GM12878 (cell line): ENCODE measurements at regions not wholly inside any gene's neighbourhood (a gene's known extent, or its start where the extent isn't known, plus 50 kb on each side); places are given as distances from the start of the nearest gene placed in this dataset.

Source experiments
- BCL11A ChIP-seq: IDR thresholded peaks from 2 replicates; pipeline ENCODE4 v1.6.1; 2011; ENCODE audit warnings: low read depth, low read length
- EGR1 ChIP-seq, 2 experiments: IDR thresholded peaks; 1 replicate in 1 of 2; 2 replicates in 1 of 2; pipeline ENCODE4 v1.6.1; 2011 to 2012; ENCODE audit warnings: low read depth in 2 of 2, low read length in 2 of 2, borderline replicate concordance in 1 of 2, mild to moderate bottlenecking in 1 of 2, moderate library complexity in 1 of 2
- FOXM1 ChIP-seq: IDR thresholded peaks from 2 replicates; pipeline ENCODE4 v1.6.1; 2012; ENCODE audit warnings: low read depth, mild to moderate bottlenecking, inconsistent platforms, low read length, moderate library complexity
- GATAD2B ChIP-seq: fragments of 450-650 bp; conservative IDR thresholded peaks from 2 replicates; pipeline ENCODE4 v1.6.1; 2017; ENCODE audit warnings: low read depth, mild to moderate bottlenecking, moderate library complexity
- HCFC1 ChIP-seq: fragments of 150-350 bp; IDR thresholded peaks from 2 replicates; pipeline ENCODE4 v1.6.1; 2014; ENCODE audit warnings: low read length
- HSF1 ChIP-seq: fragments of 150-350 bp; IDR thresholded peaks from 2 replicates; pipeline ENCODE4 v1.6.1; 2014; ENCODE audit warnings: mild to moderate bottlenecking, low read depth, low read length
- IKZF2 ChIP-seq, 2 experiments: fragments of 450-650 bp; IDR thresholded peaks; 2 replicates each; pipeline ENCODE4 v1.6.1; 2017; ENCODE audit warnings: mild to moderate bottlenecking in 2 of 2, moderate library complexity in 2 of 2
- MAX ChIP-seq: IDR thresholded peaks from 2 replicates; pipeline ENCODE4 v1.6.1; 2012; ENCODE audit warnings: low read depth, low read length, improper control_type of control experiment
- MTA3 ChIP-seq: IDR thresholded peaks from 2 replicates; pipeline ENCODE4 v1.6.1; 2012; ENCODE audit warnings: low read length, inconsistent platforms, borderline replicate concordance
- RBBP5 ChIP-seq: fragments of 200-600 bp; sonication (generic); conservative IDR thresholded peaks from 2 replicates; pipeline ENCODE4 v1.6.1; 2016
- RUNX3 ChIP-seq: IDR thresholded peaks from 2 replicates; pipeline ENCODE4 v1.6.1; 2012; ENCODE audit warnings: low read length, inconsistent platforms
- SPI1 ChIP-seq: IDR thresholded peaks from 2 replicates; pipeline ENCODE4 v1.6.1; 2011; ENCODE audit warnings: low read depth, mild to moderate bottlenecking, low read length, moderate library complexity, borderline replicate concordance; ENCODE audit not compliant: insufficient read depth
- SREBF1 ChIP-seq: IDR thresholded peaks from 2 replicates; pipeline ENCODE4 v1.6.1; 2012; ENCODE audit warnings: mild to moderate bottlenecking, low read length
- SRF ChIP-seq, 2 experiments: IDR thresholded peaks; 2 replicates each; pipeline ENCODE4 v1.6.1; 2011; ENCODE audit warnings: low read depth in 2 of 2, low read length in 2 of 2, mild to moderate bottlenecking in 1 of 2, moderate library complexity in 1 of 2
- YBX1 ChIP-seq: fragments of 450-650 bp; IDR thresholded peaks from 2 replicates; pipeline ENCODE4 v1.6.1; 2016; ENCODE audit warnings: antibody characterized with exemption
- ZNF207 ChIP-seq: fragments of 450-650 bp; IDR thresholded peaks from 2 replicates; pipeline ENCODE4 v1.6.1; 2014; ENCODE audit warnings: antibody characterized with exemption, mild to moderate bottlenecking, borderline replicate concordance
- TF ChIP-seq, protein P1 (sequence below): IDR thresholded peaks from 2 replicates; pipeline ENCODE4 v1.6.1; 2011; ENCODE audit warnings: borderline replicate concordance, low read depth, mild to moderate bottlenecking, moderate library complexity, mixed read lengths, low read length; ENCODE audit not compliant: insufficient read depth; ENCODE audit errors: extremely low read length
- TF ChIP-seq, protein P2 (sequence below): fragments of 450-650 bp; conservative IDR thresholded peaks from 2 replicates; pipeline ENCODE4 v1.6.1; 2017; ENCODE audit warnings: mild to moderate bottlenecking, moderate library complexity
- TF ChIP-seq, protein P3 (sequence below): IDR thresholded peaks from 2 replicates; pipeline ENCODE4 v1.6.1; 2011; ENCODE audit warnings: borderline replicate concordance, low read depth, mild to moderate bottlenecking, moderate library complexity, low read length; ENCODE audit not compliant: insufficient read depth, poor library complexity, severe bottlenecking
- TF ChIP-seq, protein P4 (sequence below): fragments of 450-650 bp; IDR thresholded peaks from 2 replicates; pipeline ENCODE4 v1.6.1; 2014; ENCODE audit warnings: mild to moderate bottlenecking
- TF ChIP-seq, protein P5 (sequence below): IDR thresholded peaks from 2 replicates; pipeline ENCODE4 v1.6.1; 2011; ENCODE audit warnings: mild to moderate bottlenecking, low read depth, low read length, moderate library complexity; ENCODE audit not compliant: insufficient replicate concordance

DNA sequence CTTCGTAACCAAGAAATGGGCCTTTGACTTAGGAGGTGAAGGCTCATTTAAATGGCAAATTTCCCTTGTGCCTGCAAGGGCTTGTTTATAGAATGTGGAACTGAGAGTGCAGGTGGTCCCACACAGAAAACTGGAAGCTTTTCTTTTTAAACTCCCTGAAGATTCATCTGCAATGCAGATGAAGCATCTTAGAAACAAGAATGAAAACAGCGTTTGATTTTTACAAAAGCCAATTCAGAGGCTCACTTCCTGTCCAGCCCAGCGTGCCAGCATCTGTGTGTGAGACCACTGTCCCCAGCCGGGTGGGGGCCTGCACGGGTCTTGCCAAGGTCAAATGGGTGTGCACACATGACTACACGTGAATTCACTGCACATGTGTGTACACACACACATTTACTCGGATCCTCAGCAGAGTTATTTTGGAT, 94.7 kb downstream of the LINGO1 start (continued):
- TF ChIP-seq GATAD2B (0 out of 2 replicates have a peak, but pooled peaks have one; percentile 53), HSF1 (no peak), BCL11A (peak; percentile 34; the same call in 1 of the 2 replicates), ZNF207 (no peak), MAX (no peak), FOXM1 (peak; percentile 47; the same call in 1 of the 2 replicates), HCFC1 (no peak), RUNX3 (peak; percentile 22; the same call in 1 of the 2 replicates), SREBF1 (no peak), MTA3 (no peak), SRF (IDR thresholded peaks at IDR 0.05; ENCODE audit: low read depth in 2 of 2, low read length in 2 of 2) (no peak), YBX1 (no peak), SPI1 (peak; percentile 92), EGR1 (IDR thresholded peaks at IDR 0.05; ENCODE audit: borderline replicate concordance in 1 of 2, low read depth in 2 of 2, low read length in 2 of 2) (no peak), RBBP5 (no peak), IKZF2 (IDR thresholded peaks at IDR 0.05) (peak; percentile 76 to 79)
- TF ChIP-seq, protein P1, sequence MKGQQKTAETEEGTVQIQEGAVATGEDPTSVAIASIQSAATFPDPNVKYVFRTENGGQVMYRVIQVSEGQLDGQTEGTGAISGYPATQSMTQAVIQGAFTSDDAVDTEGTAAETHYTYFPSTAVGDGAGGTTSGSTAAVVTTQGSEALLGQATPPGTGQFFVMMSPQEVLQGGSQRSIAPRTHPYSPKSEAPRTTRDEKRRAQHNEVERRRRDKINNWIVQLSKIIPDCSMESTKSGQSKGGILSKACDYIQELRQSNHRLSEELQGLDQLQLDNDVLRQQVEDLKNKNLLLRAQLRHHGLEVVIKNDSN = no peak
- TF ChIP-seq, protein P2, sequence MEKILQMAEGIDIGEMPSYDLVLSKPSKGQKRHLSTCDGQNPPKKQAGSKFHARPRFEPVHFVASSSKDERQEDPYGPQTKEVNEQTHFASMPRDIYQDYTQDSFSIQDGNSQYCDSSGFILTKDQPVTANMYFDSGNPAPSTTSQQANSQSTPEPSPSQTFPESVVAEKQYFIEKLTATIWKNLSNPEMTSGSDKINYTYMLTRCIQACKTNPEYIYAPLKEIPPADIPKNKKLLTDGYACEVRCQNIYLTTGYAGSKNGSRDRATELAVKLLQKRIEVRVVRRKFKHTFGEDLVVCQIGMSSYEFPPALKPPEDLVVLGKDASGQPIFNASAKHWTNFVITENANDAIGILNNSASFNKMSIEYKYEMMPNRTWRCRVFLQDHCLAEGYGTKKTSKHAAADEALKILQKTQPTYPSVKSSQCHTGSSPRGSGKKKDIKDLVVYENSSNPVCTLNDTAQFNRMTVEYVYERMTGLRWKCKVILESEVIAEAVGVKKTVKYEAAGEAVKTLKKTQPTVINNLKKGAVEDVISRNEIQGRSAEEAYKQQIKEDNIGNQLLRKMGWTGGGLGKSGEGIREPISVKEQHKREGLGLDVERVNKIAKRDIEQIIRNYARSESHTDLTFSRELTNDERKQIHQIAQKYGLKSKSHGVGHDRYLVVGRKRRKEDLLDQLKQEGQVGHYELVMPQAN = no peak
- TF ChIP-seq, protein P3, sequence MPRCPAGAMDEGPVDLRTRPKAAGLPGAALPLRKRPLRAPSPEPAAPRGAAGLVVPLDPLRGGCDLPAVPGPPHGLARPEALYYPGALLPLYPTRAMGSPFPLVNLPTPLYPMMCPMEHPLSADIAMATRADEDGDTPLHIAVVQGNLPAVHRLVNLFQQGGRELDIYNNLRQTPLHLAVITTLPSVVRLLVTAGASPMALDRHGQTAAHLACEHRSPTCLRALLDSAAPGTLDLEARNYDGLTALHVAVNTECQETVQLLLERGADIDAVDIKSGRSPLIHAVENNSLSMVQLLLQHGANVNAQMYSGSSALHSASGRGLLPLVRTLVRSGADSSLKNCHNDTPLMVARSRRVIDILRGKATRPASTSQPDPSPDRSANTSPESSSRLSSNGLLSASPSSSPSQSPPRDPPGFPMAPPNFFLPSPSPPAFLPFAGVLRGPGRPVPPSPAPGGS = no peak
- TF ChIP-seq, protein P4, sequence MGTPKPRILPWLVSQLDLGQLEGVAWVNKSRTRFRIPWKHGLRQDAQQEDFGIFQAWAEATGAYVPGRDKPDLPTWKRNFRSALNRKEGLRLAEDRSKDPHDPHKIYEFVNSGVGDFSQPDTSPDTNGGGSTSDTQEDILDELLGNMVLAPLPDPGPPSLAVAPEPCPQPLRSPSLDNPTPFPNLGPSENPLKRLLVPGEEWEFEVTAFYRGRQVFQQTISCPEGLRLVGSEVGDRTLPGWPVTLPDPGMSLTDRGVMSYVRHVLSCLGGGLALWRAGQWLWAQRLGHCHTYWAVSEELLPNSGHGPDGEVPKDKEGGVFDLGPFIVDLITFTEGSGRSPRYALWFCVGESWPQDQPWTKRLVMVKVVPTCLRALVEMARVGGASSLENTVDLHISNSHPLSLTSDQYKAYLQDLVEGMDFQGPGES = no peak
- TF ChIP-seq, protein P5, sequence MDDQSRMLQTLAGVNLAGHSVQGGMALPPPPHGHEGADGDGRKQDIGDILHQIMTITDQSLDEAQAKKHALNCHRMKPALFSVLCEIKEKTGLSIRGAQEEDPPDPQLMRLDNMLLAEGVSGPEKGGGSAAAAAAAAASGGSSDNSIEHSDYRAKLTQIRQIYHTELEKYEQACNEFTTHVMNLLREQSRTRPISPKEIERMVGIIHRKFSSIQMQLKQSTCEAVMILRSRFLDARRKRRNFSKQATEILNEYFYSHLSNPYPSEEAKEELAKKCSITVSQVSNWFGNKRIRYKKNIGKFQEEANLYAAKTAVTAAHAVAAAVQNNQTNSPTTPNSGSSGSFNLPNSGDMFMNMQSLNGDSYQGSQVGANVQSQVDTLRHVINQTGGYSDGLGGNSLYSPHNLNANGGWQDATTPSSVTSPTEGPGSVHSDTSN = no peak
